A549 (cell line): ENCODE measurements at regions not wholly inside any gene's neighbourhood (a gene's known extent, or its start where the extent isn't known, plus 50 kb on each side); places are given as distances from the start of the nearest gene placed in this dataset.

Experiments
- ATAC-seq, 2 experiments: fragments of 200-7000 bp in 1 of 2; fragments of >200 bp in 1 of 2; cut with Nextera tagmentation in 1 of 2; cut with Tn5 transposase in 1 of 2; 3 replicates each; pipeline versions ENCODE4 v1.8.0 to v1.9.1; 2018 to 2020; ENCODE audit warnings: mild to moderate bottlenecking in 1 of 2, moderate library complexity in 1 of 2
- CTCF ChIA-PET: fragments of 300-600 bp; sonication (Branson Sonifier 250); formaldehyde crosslinking; extraction: SDS; loops from one replicate; lab custom pipeline; 2021; ENCODE audit warnings: antibody characterized with exemption, inconsistent platforms; lab: Yijun Ruan, JAX
- POLR2A ChIA-PET: fragments of 350-600 bp; formaldehyde crosslinking; extraction: SDS; loops from one replicate; lab custom pipeline; 2021; ENCODE audit warnings: antibody characterized with exemption, inconsistent platforms; lab: Yijun Ruan, JAX
- DNase-seq, 2 experiments: peaks; one replicate each; pipeline versions ENCODE4 v3.0.0 to v3.0.0-alpha.2; 2011 to 2016; ENCODE audit warnings: low read depth in 1 of 2, low spot score in 1 of 2
- FAIRE-seq: peaks from 2 replicates; lab custom pipeline; 2011; peaks lifted over from hg19 to GRCh38; lab: Jason Lieb, UNC
- H3K27ac ChIP-seq, 2 experiments: fragments of >200 bp; sonication (Bioruptor Twin); formaldehyde crosslinking; 3 replicates each; pipeline ENCODE4 v1.5.1; 2016 to 2017
- H3K4me1 ChIP-seq: fragments of >200 bp; sonication (Bioruptor Twin); formaldehyde crosslinking; 3 replicates; pipeline ENCODE4 v1.6.1; 2016
- H3K4me2 ChIP-seq: fragments of >200 bp; sonication (Bioruptor Twin); formaldehyde crosslinking; 3 replicates; pipeline ENCODE4 v1.6.1; 2016
- H3K4me3 ChIP-seq: fragments of >200 bp; sonication (Bioruptor Twin); formaldehyde crosslinking; 3 replicates; pipeline ENCODE4 v1.5.1; 2016
- H3K9me3 ChIP-seq: fragments of >200 bp; sonication (Bioruptor Twin); formaldehyde crosslinking; 3 replicates; pipeline ENCODE4 v1.6.1; 2016
- BHLHE40 ChIP-seq: IDR thresholded peaks from 2 replicates; pipeline ENCODE4 v1.6.1; 2012; ENCODE audit warnings: low read depth, low read length, inconsistent platforms
- CBX2 ChIP-seq: fragments of 200-600 bp; sonication (generic); IDR thresholded peaks from 2 replicates; pipeline ENCODE4 v1.6.1; 2016; ENCODE audit warnings: low read depth, mild to moderate bottlenecking, borderline replicate concordance
- CEBPB ChIP-seq, 2 experiments: fragments of >200 bp in 1 of 2; sonication (Bioruptor Twin) in 1 of 2; formaldehyde crosslinking in 1 of 2; IDR thresholded peaks; 2 replicates each; pipeline ENCODE4 v1.6.1; 2012 to 2016
- FOSB ChIP-seq: fragments of 250-450 bp; sonication (Bioruptor Pico); IDR thresholded peaks from 2 replicates; pipeline ENCODE4 v1.5.0; 2020; ENCODE audit warnings: mild to moderate bottlenecking, moderate library complexity
- HOXB13 ChIP-seq: fragments of 250-450 bp; sonication (Bioruptor Pico); IDR thresholded peaks from 2 replicates; pipeline ENCODE4 v1.5.0; 2020; ENCODE audit warnings: low read depth, mild to moderate bottlenecking, moderate library complexity
- JUNB ChIP-seq: fragments of >200 bp; sonication (Bioruptor Twin); formaldehyde crosslinking; IDR thresholded peaks from 2 replicates; pipeline ENCODE4 v1.6.1; 2016
- KDM1A ChIP-seq: fragments of 200-600 bp; sonication (generic); IDR thresholded peaks from 2 replicates; pipeline ENCODE4 v1.6.1; 2016; ENCODE audit warnings: low read depth, mild to moderate bottlenecking
- KDM5A ChIP-seq: fragments of 200-600 bp; sonication (generic); IDR thresholded peaks from 2 replicates; pipeline ENCODE4 v1.6.1; 2016; ENCODE audit warnings: antibody characterized with exemption, mild to moderate bottlenecking
- MYC ChIP-seq: IDR thresholded peaks from 2 replicates; pipeline ENCODE4 v1.6.1; 2012; ENCODE audit warnings: mild to moderate bottlenecking, inconsistent platforms, low read length, improper control_type of control experiment, borderline replicate concordance
- PHF8 ChIP-seq: fragments of 200-600 bp; sonication (generic); IDR thresholded peaks from 2 replicates; pipeline ENCODE4 v1.6.1; 2016; ENCODE audit warnings: low read depth, mild to moderate bottlenecking, antibody characterized with exemption, moderate library complexity, borderline replicate concordance
- POLR2AphosphoS2 ChIP-seq: conservative IDR thresholded peaks from 2 replicates; pipeline ENCODE4 v1.6.1; 2012; ENCODE audit warnings: low read length, improper control_type of control experiment, inconsistent platforms
- RAD21 ChIP-seq, 2 experiments: fragments of >200 bp in 1 of 2; sonication (Bioruptor Twin) in 1 of 2; formaldehyde crosslinking in 1 of 2; IDR thresholded peaks in 1 of 2; conservative IDR thresholded peaks in 1 of 2; 2 replicates in 1 of 2; 3 replicates in 1 of 2; pipeline ENCODE4 v1.6.1; 2012 to 2018; ENCODE audit warnings: inconsistent platforms in 1 of 2
- RARB ChIP-seq: fragments of 250-450 bp; sonication (Bioruptor Pico); IDR thresholded peaks from 2 replicates; pipeline ENCODE4 v1.8.0; 2021; ENCODE audit warnings: mild to moderate bottlenecking, moderate library complexity
- RFX5 ChIP-seq: fragments of 450-650 bp; IDR thresholded peaks from 2 replicates; pipeline ENCODE4 v1.7.1; 2014; ENCODE audit warnings: antibody characterized with exemption, mild to moderate bottlenecking, moderate library complexity
- RNF2 ChIP-seq: fragments of 200-600 bp; sonication (generic); IDR thresholded peaks from 2 replicates; pipeline ENCODE4 v1.6.1; 2016; ENCODE audit warnings: low read depth, mild to moderate bottlenecking, antibody characterized with exemption, moderate library complexity, borderline replicate concordance
- TFCP2L1 ChIP-seq: fragments of 250-450 bp; sonication (Bioruptor Pico); IDR thresholded peaks from 2 replicates; pipeline ENCODE4 v1.5.0; 2021; ENCODE audit warnings: mild to moderate bottlenecking
- ZC3H11A ChIP-seq: fragments of 450-650 bp; IDR thresholded peaks from 2 replicates; pipeline ENCODE4 v1.6.1; 2014; ENCODE audit warnings: antibody characterized with exemption, mild to moderate bottlenecking
- ZSCAN20 ChIP-seq: fragments of 250-450 bp; sonication (Bioruptor Pico); IDR thresholded peaks from 2 replicates; pipeline ENCODE4 v1.8.0; 2022; ENCODE audit warnings: mild to moderate bottlenecking, moderate library complexity
- WGBS: methylation state at CpG from one replicate; pipeline ENCODE4 v1.1.6; 2017; ENCODE audit errors: missing lambda C conversion rate; 5-methylcytosine and 5-hydroxymethylcytosine counted together
- TF ChIP-seq, protein P1 (sequence below): fragments of >200 bp; sonication (Bioruptor Twin); formaldehyde crosslinking; IDR thresholded peaks from 3 replicates; pipeline ENCODE4 v1.6.1; 2016
- TF ChIP-seq, protein P2 (sequence below): fragments of 200-600 bp; sonication (generic); IDR thresholded peaks from 2 replicates; pipeline ENCODE4 v1.6.1; 2016; ENCODE audit warnings: antibody characterized with exemption, mild to moderate bottlenecking, moderate library complexity
- TF ChIP-seq, protein P3 (sequence below): fragments of 150-350 bp; IDR thresholded peaks from 2 replicates; pipeline ENCODE4 v1.6.1; 2014; ENCODE audit warnings: low read depth, mild to moderate bottlenecking, low read length
- TF ChIP-seq, protein P4 (sequence below): IDR thresholded peaks from 2 replicates; pipeline ENCODE4 v1.6.1; 2012
- TF ChIP-seq, protein P5 (sequence below): fragments of >200 bp; sonication (Bioruptor Twin); formaldehyde crosslinking; IDR thresholded peaks from 2 replicates; pipeline ENCODE4 v1.6.1; 2016
- TF ChIP-seq, protein P6 (sequence below): IDR thresholded peaks from 2 replicates; pipeline ENCODE4 v1.6.1; 2012

DNA sequence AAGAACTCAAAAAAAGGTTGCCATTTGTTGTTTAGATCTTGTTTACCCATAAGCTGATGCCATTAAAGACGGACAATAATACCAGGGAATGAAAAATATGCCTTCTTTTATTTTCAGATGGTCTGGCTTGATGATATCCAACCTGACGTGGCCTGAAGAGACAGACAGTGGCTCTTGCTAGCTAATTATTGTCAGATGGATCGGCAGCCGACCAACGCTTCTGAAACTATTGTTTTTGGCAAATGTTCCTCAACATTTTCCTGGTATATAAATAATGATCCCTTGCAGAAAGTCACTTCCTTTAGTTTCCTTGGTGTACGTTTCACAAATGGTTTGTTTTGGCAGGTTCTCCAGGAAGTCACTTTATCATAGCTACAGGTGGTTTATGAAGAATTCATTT, 290.9 kb upstream of the TSHZ2 start:
- DNase-seq: no peak
- Histone ChIP-seq H3K4me2 (no peak overlapping the region), H3K9me3 (no peaks in the 10 kb centered on the region), H3K27ac (no peak overlapping the region), H3K4me1 (no peaks in the 10 kb centered on the region), H3K4me3 (no peak overlapping the region)
- no peak for FAIRE-seq
- ATAC-seq: no peak
- POLR2A ChIA-PET: no interaction called here
- CTCF ChIA-PET: no interaction called here
- 2% methylated on average over 6 of the region's 6 CpGs for WGBS
- TF ChIP-seq KDM5A: no peak
- TF ChIP-seq BHLHE40: no peak
- TF ChIP-seq RNF2: no peak

DNA sequence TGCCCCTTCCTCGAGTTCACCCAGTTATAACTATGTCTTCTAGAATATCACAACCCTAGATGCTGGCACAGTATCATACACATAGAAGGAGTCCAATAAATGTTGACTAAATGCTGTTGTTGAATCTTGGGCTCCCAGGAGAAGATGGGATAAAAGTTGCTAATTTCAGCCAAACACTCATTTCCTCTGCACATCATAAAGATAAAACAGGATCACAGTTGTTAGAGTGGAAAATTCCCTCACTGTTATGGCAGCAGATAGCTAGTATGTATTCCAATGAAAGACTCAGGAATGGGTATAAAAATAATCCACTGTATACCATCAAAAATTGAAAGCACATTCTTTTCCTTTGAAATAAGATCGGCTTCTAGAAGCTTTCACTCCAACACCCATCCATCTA, 294.9 kb upstream of the TSHZ2 start:
- no peaks in the 10 kb centered on the region for H3K4me1 ChIP-seq
- ATAC-seq (no peak), DNase-seq (no peak), FAIRE-seq (no peak)
- no peak overlapping the region for H3K4me2 ChIP-seq
- POLR2A ChIA-PET: no interaction called here
- WGBS: 2% methylated on average over 2 of the region's 2 CpGs
- no peaks in the 10 kb centered on the region for H3K9me3 ChIP-seq
- CTCF ChIA-PET: no interaction called here
- H3K4me3 ChIP-seq: no peak overlapping the region
- no peak overlapping the region for H3K27ac ChIP-seq
- TF ChIP-seq CEBPB (IDR thresholded peaks at IDR 0.05) (no peak), CBX2 (no peak), MYC (no peak), RFX5 (no peak), ZC3H11A (no peak), FOSB (CRISPR knock-in tag) (no peak), KDM1A (no peak), KDM5A (no peak), RNF2 (no peak)
- TF ChIP-seq, protein P1, sequence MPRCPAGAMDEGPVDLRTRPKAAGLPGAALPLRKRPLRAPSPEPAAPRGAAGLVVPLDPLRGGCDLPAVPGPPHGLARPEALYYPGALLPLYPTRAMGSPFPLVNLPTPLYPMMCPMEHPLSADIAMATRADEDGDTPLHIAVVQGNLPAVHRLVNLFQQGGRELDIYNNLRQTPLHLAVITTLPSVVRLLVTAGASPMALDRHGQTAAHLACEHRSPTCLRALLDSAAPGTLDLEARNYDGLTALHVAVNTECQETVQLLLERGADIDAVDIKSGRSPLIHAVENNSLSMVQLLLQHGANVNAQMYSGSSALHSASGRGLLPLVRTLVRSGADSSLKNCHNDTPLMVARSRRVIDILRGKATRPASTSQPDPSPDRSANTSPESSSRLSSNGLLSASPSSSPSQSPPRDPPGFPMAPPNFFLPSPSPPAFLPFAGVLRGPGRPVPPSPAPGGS: no peak
- TF ChIP-seq, protein P2, sequence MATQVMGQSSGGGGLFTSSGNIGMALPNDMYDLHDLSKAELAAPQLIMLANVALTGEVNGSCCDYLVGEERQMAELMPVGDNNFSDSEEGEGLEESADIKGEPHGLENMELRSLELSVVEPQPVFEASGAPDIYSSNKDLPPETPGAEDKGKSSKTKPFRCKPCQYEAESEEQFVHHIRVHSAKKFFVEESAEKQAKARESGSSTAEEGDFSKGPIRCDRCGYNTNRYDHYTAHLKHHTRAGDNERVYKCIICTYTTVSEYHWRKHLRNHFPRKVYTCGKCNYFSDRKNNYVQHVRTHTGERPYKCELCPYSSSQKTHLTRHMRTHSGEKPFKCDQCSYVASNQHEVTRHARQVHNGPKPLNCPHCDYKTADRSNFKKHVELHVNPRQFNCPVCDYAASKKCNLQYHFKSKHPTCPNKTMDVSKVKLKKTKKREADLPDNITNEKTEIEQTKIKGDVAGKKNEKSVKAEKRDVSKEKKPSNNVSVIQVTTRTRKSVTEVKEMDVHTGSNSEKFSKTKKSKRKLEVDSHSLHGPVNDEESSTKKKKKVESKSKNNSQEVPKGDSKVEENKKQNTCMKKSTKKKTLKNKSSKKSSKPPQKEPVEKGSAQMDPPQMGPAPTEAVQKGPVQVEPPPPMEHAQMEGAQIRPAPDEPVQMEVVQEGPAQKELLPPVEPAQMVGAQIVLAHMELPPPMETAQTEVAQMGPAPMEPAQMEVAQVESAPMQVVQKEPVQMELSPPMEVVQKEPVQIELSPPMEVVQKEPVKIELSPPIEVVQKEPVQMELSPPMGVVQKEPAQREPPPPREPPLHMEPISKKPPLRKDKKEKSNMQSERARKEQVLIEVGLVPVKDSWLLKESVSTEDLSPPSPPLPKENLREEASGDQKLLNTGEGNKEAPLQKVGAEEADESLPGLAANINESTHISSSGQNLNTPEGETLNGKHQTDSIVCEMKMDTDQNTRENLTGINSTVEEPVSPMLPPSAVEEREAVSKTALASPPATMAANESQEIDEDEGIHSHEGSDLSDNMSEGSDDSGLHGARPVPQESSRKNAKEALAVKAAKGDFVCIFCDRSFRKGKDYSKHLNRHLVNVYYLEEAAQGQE: no peak
- TF ChIP-seq, protein P3, sequence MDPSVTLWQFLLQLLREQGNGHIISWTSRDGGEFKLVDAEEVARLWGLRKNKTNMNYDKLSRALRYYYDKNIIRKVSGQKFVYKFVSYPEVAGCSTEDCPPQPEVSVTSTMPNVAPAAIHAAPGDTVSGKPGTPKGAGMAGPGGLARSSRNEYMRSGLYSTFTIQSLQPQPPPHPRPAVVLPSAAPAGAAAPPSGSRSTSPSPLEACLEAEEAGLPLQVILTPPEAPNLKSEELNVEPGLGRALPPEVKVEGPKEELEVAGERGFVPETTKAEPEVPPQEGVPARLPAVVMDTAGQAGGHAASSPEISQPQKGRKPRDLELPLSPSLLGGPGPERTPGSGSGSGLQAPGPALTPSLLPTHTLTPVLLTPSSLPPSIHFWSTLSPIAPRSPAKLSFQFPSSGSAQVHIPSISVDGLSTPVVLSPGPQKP: no peak
- TF ChIP-seq, protein P4, sequence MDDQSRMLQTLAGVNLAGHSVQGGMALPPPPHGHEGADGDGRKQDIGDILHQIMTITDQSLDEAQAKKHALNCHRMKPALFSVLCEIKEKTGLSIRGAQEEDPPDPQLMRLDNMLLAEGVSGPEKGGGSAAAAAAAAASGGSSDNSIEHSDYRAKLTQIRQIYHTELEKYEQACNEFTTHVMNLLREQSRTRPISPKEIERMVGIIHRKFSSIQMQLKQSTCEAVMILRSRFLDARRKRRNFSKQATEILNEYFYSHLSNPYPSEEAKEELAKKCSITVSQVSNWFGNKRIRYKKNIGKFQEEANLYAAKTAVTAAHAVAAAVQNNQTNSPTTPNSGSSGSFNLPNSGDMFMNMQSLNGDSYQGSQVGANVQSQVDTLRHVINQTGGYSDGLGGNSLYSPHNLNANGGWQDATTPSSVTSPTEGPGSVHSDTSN: no peak

DNA sequence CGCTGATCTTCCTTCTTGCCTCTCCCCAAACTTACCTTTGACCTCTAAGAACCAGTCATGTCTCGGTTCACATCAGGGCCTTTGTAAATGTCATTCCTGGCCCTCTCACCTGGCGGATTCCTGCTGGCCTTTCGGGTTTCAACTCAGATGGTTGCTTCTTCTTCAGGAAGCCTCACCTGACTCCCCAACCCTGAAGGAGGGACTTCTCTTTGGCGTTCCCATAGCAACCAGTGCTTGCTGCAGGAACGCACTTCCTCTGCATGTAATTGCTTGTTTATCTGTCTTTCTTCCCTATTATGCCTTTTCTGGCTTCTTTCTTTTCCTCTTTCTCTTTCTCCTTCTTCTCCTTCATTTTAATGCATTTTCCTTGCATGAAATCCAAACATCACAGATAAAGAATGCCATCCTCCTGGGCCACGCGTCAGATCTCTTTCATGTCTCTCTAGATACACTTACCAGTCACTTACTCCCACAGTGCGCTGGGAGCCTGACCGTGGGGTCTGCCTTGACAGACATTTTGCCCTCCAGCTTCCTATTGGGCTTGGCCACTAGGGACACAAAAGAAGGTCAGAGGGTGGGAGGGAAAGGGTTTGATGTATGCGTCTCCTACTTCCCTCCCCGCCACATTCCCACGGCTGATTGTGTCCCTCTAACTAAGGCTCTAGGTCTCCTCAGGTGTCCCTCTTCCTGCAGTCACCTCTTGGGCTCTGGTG, 295.7 kb upstream of the TSHZ2 start:
- Histone ChIP-seq H3K4me1 (no peaks in the 10 kb centered on the region), H3K4me3 (no peak overlapping the region), H3K27ac (no peak overlapping the region), H3K9me3 (no peaks in the 10 kb centered on the region), H3K4me2 (no peak overlapping the region)
- 16% methylated on average over 13 of the region's 13 CpGs for WGBS
- ATAC-seq (no peak), FAIRE-seq (no peak), DNase-seq (no peak)
- POLR2A ChIA-PET: no interaction called here
- CTCF ChIA-PET: interaction anchor here (1.0 kb wide), 1 partner anchor 9 kb away, joined by 4 read pairs; no protein-coding TSS in a partner anchor
- TF ChIP-seq MYC (no peak), POLR2AphosphoS2 (no peak), RARB (CRISPR knock-in tag) (no peak), TFCP2L1 (CRISPR knock-in tag) (no peak), ZC3H11A (no peak), ZSCAN20 (CRISPR knock-in tag) (no peak), CEBPB (IDR thresholded peaks at IDR 0.05) (no peak), RAD21 (conservative IDR thresholded peaks at IDR 0.05 in 1 of 2, IDR thresholded peaks at IDR 0.05 in 1 of 2) (no peak), PHF8 (no peak), HOXB13 (CRISPR knock-in tag) (no peak), JUNB (no peak), BHLHE40 (no peak)
- TF ChIP-seq, protein P5, sequence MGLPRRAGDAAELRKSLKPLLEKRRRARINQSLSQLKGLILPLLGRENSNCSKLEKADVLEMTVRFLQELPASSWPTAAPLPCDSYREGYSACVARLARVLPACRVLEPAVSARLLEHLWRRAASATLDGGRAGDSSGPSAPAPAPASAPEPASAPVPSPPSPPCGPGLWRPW: no peak
- TF ChIP-seq, protein P6, sequence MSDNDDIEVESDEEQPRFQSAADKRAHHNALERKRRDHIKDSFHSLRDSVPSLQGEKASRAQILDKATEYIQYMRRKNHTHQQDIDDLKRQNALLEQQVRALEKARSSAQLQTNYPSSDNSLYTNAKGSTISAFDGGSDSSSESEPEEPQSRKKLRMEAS: no peak
- TF ChIP-seq, protein P1: no peak
